Effector memory CD8-positive, alpha-beta T cell (primary cell): ENCODE measurements at regions not wholly inside any gene's neighbourhood (a gene's known extent, or its start where the extent isn't known, plus 50 kb on each side); places are given as distances from the start of the nearest gene placed in this dataset.

ENCODE experiments used
- ATAC-seq: fragments of 150-1000 bp; cut with Tn5 transposase; replicated peaks from 2 replicates; pipeline ENCODE4 v1.10.0; 2021; ENCODE audit warnings: mild to moderate bottlenecking, moderate library complexity
- DNase-seq, 3 experiments: peaks; one replicate each; pipeline ENCODE4 v3.0.0; 2021
- H3K27ac Mint-ChIP-seq, 2 donors: one replicate each; pipeline ENCODE4 v1.8.0; 2022; ENCODE audit warnings: mild to moderate bottlenecking in 2 of 2, mixed read lengths in 2 of 2, moderate library complexity in 2 of 2
- H3K27me3 Mint-ChIP-seq, 2 donors: one replicate each; pipeline ENCODE4 v1.8.0; 2022; ENCODE audit warnings: mixed read lengths in 2 of 2
- H3K36me3 Mint-ChIP-seq: one replicate; pipeline ENCODE4 v1.8.0; 2022; ENCODE audit warnings: mild to moderate bottlenecking, moderate library complexity, mixed read lengths; ENCODE audit not compliant: insufficient read depth
- H3K4me1 Mint-ChIP-seq, 2 donors: one replicate each; pipeline ENCODE4 v1.8.0; 2022; ENCODE audit warnings: low read depth in 2 of 2, mixed read lengths in 2 of 2
- H3K4me3 Mint-ChIP-seq, 2 donors: one replicate each; pipeline ENCODE4 v1.8.0; 2022; ENCODE audit warnings: mild to moderate bottlenecking in 2 of 2, mixed read lengths in 2 of 2, moderate library complexity in 2 of 2
- H3K9me3 Mint-ChIP-seq, 2 donors: one replicate each; pipeline ENCODE4 v1.8.0; 2022; ENCODE audit warnings: mixed read lengths in 2 of 2

- H3K36me3 Mint-ChIP-seq: no peaks in the 10 kb centered on the region
- H3K9me3 Mint-ChIP-seq: peaks cover 0 to under 1% of the 10 kb centered on the region in 2 donors
- H3K4me3 Mint-ChIP-seq: no peak overlapping the region
- no peak overlapping the region for H3K27ac Mint-ChIP-seq
- DNase-seq: no peak
- ATAC-seq: no peak
- H3K4me1 Mint-ChIP-seq: no peaks in the 10 kb centered on the region
- peaks cover 4 to 15% of the 10 kb centered on the region in 2 donors for H3K27me3 Mint-ChIP-seq
Observed at GRCh38 chr2:71850306-71850801, 297.3 kb downstream of the CYP26B1 start.

GRCh38 chr2:71849607-71850305 lies 297.9 kb downstream of the CYP26B1 start:
- Mint-ChIP-seq H3K4me3 (no peak overlapping the region), H3K27ac (no peak overlapping the region), H3K36me3 (no peaks in the 10 kb centered on the region), H3K27me3 (peaks cover 4 to 13% of the 10 kb centered on the region in 2 donors), H3K4me1 (no peaks in the 10 kb centered on the region), H3K9me3 (no peaks in the 10 kb centered on the region)
- no peak for DNase-seq
- no peak for ATAC-seq

GRCh38 chr2:71849111-71849510 lies 298.6 kb downstream of the CYP26B1 start:
- Mint-ChIP-seq H3K27ac (no peak overlapping the region), H3K4me3 (no peak overlapping the region), H3K4me1 (no peaks in the 10 kb centered on the region), H3K27me3 (peaks cover 4 to 13% of the 10 kb centered on the region in 2 donors), H3K9me3 (no peaks in the 10 kb centered on the region), H3K36me3 (no peaks in the 10 kb centered on the region)
- DNase-seq: no peak
- ATAC-seq: no peak

GRCh38 chr2:71846669-71847291 lies 300.9 kb downstream of the CYP26B1 start:
- H3K27ac Mint-ChIP-seq: no peak overlapping the region

GRCh38 chr2:71846072-71846471 lies 301.6 kb downstream of the CYP26B1 start:
- no peak overlapping the region for H3K4me3 Mint-ChIP-seq

More at GRCh38 chr2:71846669-71847291, 300.9 kb downstream of the CYP26B1 start:
- Mint-ChIP-seq H3K9me3 (no peaks in the 10 kb centered on the region), H3K4me3 (no peak overlapping the region), H3K27me3 (peaks cover 11 to 14% of the 10 kb centered on the region in 2 donors), H3K4me1 (no peaks in the 10 kb centered on the region), H3K36me3 (no peaks in the 10 kb centered on the region)
- ATAC-seq: no peak
- no peak for DNase-seq

GRCh38 chr2:71844967-71845366 lies 302.7 kb downstream of the CYP26B1 start:
- Mint-ChIP-seq H3K27me3 (peaks cover 0 to 18% of the 10 kb centered on the region in 2 donors), H3K9me3 (no peaks in the 10 kb centered on the region), H3K4me3 (no peak overlapping the region), H3K27ac (no peak overlapping the region), H3K36me3 (no peaks in the 10 kb centered on the region), H3K4me1 (no peaks in the 10 kb centered on the region)
- DNase-seq (no peak), ATAC-seq (no peak)

More at GRCh38 chr2:71846072-71846471, 301.6 kb downstream of the CYP26B1 start:
- no peak for ATAC-seq
- no peaks in the 10 kb centered on the region for H3K4me1 Mint-ChIP-seq
- H3K27ac Mint-ChIP-seq: no peak overlapping the region
- no peaks in the 10 kb centered on the region for H3K36me3 Mint-ChIP-seq
- peaks cover 3 to 18% of the 10 kb centered on the region in 2 donors for H3K27me3 Mint-ChIP-seq
- H3K9me3 Mint-ChIP-seq: no peaks in the 10 kb centered on the region
- DNase-seq: no peak

- ATAC-seq (no peak), DNase-seq (no peak)
- Mint-ChIP-seq H3K36me3 (no peaks in the 10 kb centered on the region), H3K9me3 (no peaks in the 10 kb centered on the region), H3K4me3 (no peak overlapping the region), H3K27ac (no peak overlapping the region), H3K4me1 (no peaks in the 10 kb centered on the region), H3K27me3 (peaks cover 0 to 14% of the 10 kb centered on the region in 2 donors)
Observed at GRCh38 chr2:71843391-71843850, 304.2 kb downstream of the CYP26B1 start.

GRCh38 chr2:71842744-71843143 lies 304.9 kb downstream of the CYP26B1 start:
- no peaks in the 10 kb centered on the region for H3K36me3 Mint-ChIP-seq
- no peaks in the 10 kb centered on the region for H3K9me3 Mint-ChIP-seq
- H3K27ac Mint-ChIP-seq: no peak overlapping the region
- no peaks in the 10 kb centered on the region for H3K4me1 Mint-ChIP-seq
- ATAC-seq (no peak), DNase-seq (no peak)
- peaks cover 0 to 14% of the 10 kb centered on the region in 2 donors for H3K27me3 Mint-ChIP-seq
- H3K4me3 Mint-ChIP-seq: no peak overlapping the region

- Mint-ChIP-seq H3K4me3 (no peak overlapping the region), H3K4me1 (no peaks in the 10 kb centered on the region), H3K9me3 (no peaks in the 10 kb centered on the region), H3K27me3 (peaks cover 0 to 14% of the 10 kb centered on the region in 2 donors), H3K27ac (no peak overlapping the region), H3K36me3 (no peaks in the 10 kb centered on the region)
- no peak for ATAC-seq
- DNase-seq: no peak
Observed at GRCh38 chr2:71839826-71840225, 307.8 kb downstream of the CYP26B1 start.

- H3K4me1 Mint-ChIP-seq: no peaks in the 10 kb centered on the region
- H3K27ac Mint-ChIP-seq: no peak overlapping the region
- peaks cover 0 to 8% of the 10 kb centered on the region in 2 donors for H3K27me3 Mint-ChIP-seq
- DNase-seq (no peak), ATAC-seq (no peak)
- no peaks in the 10 kb centered on the region for H3K9me3 Mint-ChIP-seq
- H3K4me3 Mint-ChIP-seq: no peak overlapping the region
- no peaks in the 10 kb centered on the region for H3K36me3 Mint-ChIP-seq
Observed at GRCh38 chr2:71834796-71835195, 312.9 kb downstream of the CYP26B1 start.

GRCh38 chr2:71833855-71834560 lies 313.7 kb downstream of the CYP26B1 start:
- no peaks in the 10 kb centered on the region for H3K36me3 Mint-ChIP-seq

GRCh38 chr2:71833272-71833671 lies 314.4 kb downstream of the CYP26B1 start:
- Mint-ChIP-seq H3K9me3 (no peaks in the 10 kb centered on the region), H3K4me1 (no peaks in the 10 kb centered on the region), H3K4me3 (no peak overlapping the region), H3K27ac (no peak overlapping the region), H3K36me3 (no peaks in the 10 kb centered on the region), H3K27me3 (peaks cover 0 to 8% of the 10 kb centered on the region in 2 donors)
- DNase-seq (no peak), ATAC-seq (no peak)

More at GRCh38 chr2:71833855-71834560, 313.7 kb downstream of the CYP26B1 start:
- no peak overlapping the region for H3K4me3 Mint-ChIP-seq
- H3K4me1 Mint-ChIP-seq: no peaks in the 10 kb centered on the region
- no peak for DNase-seq
- ATAC-seq: no peak
- no peak overlapping the region for H3K27ac Mint-ChIP-seq
- peaks cover 0 to 8% of the 10 kb centered on the region in 2 donors for H3K27me3 Mint-ChIP-seq
- no peaks in the 10 kb centered on the region for H3K9me3 Mint-ChIP-seq

GRCh38 chr2:71832844-71833243 lies 314.8 kb downstream of the CYP26B1 start:
- H3K4me3 Mint-ChIP-seq: no peak overlapping the region
- H3K27ac Mint-ChIP-seq: no peak overlapping the region
- ATAC-seq: no peak
- no peaks in the 10 kb centered on the region for H3K4me1 Mint-ChIP-seq
- no peaks in the 10 kb centered on the region for H3K9me3 Mint-ChIP-seq
- no peaks in the 10 kb centered on the region for H3K36me3 Mint-ChIP-seq
- no peak for DNase-seq
- H3K27me3 Mint-ChIP-seq: peaks cover 0 to 8% of the 10 kb centered on the region in 2 donors
